ENCODE measurements at regions not wholly inside any gene's neighbourhood (a gene's known extent, or its start where the extent isn't known, plus 50 kb on each side); places are given as distances from the start of the nearest gene placed in this dataset.
A peak's percentile ranks its signal among the peaks of the same experiment; 100 is the strongest.

DNA sequence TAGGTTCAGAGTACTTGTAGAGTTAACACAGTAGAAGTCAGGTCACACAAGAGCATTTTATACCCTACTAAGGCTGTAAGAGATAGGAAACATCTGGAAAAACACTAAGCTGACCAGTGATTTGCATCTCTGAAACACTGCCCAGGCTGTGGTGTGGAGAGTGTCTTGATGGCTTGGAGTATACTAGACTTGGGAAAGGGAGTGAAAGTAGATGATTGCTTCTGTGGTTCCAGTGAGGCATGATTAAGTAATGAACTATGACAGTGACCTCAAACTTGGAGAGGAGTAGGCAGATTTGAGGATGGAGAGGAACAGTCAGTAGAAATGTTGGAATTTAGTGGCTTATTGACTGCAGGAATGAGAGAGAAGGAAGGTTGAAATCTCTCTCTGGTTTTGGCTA, 201.2 kb downstream of the FLRT2 start:
- Histone ChIP-seq H3K36me3 (ENCODE audit: insufficient read depth) (no peaks in the 10 kb centered on the region), H3K4me1 (ENCODE audit: insufficient read depth) (no peaks in the 10 kb centered on the region), H3K27ac (ENCODE audit: low read depth) (no peak overlapping the region), H3K4me3 (ENCODE audit: low read depth, low read length) (no peak overlapping the region)
- DNase-seq (ENCODE audit: extremely low spot score), result peak; percentile 67

DNA sequence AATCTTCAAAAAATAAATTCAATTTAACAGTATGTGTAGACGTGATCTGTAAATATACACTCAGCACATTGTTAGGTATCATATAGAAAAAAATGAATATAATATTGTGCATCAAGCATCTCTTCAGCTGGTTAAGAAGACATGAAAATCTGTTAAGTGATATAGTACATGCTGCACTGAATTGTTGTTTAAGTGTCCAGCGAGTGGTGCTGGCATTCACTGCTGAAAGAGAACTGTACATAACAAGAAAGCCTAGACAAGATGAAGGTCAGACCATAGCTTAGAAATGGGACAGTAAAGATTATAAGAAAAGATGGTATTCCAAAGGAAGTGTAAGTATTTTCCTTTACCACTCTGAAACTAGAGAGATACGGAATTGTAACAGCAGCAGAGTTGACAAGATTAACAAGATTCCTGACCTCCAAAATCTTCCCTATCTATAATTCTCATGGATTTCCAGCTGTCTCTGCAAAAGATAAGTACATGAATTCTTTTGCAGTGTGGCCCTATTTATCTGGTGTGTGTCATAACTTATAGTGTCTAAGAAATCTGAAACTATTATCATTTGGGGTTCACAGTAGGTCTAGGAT, 198.6 kb downstream of the FLRT2 start:
- 51% methylated on average over 3 of the region's 3 CpGs for WGBS
- Histone ChIP-seq H3K27ac (ENCODE audit: low read depth) (no peak overlapping the region), H3K36me3 (ENCODE audit: insufficient read depth) (no peaks in the 10 kb centered on the region), H3K4me1 (ENCODE audit: insufficient read depth) (no peaks in the 10 kb centered on the region), H3K4me3 (ENCODE audit: low read depth, low read length) (no peak overlapping the region)
- DNase-seq (ENCODE audit: extremely low spot score), result no peak

DNA sequence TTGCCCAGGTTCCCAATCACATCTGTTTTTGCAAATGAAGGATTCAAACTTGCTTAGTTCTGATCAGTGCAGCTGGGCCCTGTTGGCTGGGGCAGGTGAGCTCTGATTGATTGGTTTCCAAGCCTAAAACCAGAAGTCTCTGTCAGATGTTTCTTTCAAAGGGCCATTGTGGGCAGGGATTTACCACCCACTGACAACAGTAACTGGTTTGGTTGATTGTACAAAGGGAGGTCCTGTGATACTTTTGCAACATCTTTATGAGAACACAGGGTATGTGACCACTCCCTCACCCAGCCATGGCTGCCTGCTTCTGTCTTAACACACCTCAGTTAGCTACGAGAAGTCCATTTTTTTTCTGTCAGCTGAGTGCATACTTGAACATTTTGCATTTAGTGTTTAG, 184.1 kb downstream of the FLRT2 start:
- 76% methylated on average over 1 of the region's 1 CpG for WGBS
- no peaks in the 10 kb centered on the region for H3K4me1 ChIP-seq (ENCODE audit: insufficient read depth)
- no peaks in the 10 kb centered on the region for H3K36me3 ChIP-seq (ENCODE audit: insufficient read depth)
- H3K4me3 ChIP-seq (ENCODE audit: low read depth, low read length), result no peak overlapping the region
- no peak overlapping the region for H3K27ac ChIP-seq (ENCODE audit: low read depth)
- no peak for DNase-seq (ENCODE audit: extremely low spot score)

- no peak overlapping the region for H3K27ac ChIP-seq (ENCODE audit: low read depth)
- no peak for DNase-seq (ENCODE audit: extremely low spot score)
- H3K4me3 ChIP-seq (ENCODE audit: low read depth, low read length), result no peak overlapping the region
- no peaks in the 10 kb centered on the region for H3K4me1 ChIP-seq (ENCODE audit: insufficient read depth)
- 93% methylated on average over 2 of the region's 2 CpGs for WGBS
- no peaks in the 10 kb centered on the region for H3K36me3 ChIP-seq (ENCODE audit: insufficient read depth)
Measured at GRCh38 chr14:85711620-85712019, 181.7 kb downstream of the FLRT2 start.

All from urinary bladder (tissue), 3 donors.